GM13977 (cell line): ENCODE measurements at regions not wholly inside any gene's neighbourhood (a gene's known extent, or its start where the extent isn't known, plus 50 kb on each side); places are given as distances from the start of the nearest gene placed in this dataset.

Source experiments
- DNase-seq: peaks from one replicate; pipeline ENCODE4 v3.0.0; 2012; ENCODE audit warnings: low spot score
- in situ Hi-C: fragments of 300-500 bp; cut with MboI; formaldehyde crosslinking; loops from one replicate; pipeline ENCODE4 v1.12.0; 2022; ENCODE audit warnings: low sequenced_read_pairs, low pct_unique_long_range_greater_than_20kb, mixed read lengths, inconsistent platforms; ENCODE audit not compliant: unreplicated experiment
- TF ChIP-seq, protein P1 (sequence below): IDR thresholded peaks from 2 replicates; pipeline ENCODE4 v1.5.1; 2012; ENCODE audit warnings: mild to moderate bottlenecking, control low read depth; ENCODE audit not compliant: insufficient read depth; ENCODE audit errors: extremely low read depth, missing control alignments

DNA sequence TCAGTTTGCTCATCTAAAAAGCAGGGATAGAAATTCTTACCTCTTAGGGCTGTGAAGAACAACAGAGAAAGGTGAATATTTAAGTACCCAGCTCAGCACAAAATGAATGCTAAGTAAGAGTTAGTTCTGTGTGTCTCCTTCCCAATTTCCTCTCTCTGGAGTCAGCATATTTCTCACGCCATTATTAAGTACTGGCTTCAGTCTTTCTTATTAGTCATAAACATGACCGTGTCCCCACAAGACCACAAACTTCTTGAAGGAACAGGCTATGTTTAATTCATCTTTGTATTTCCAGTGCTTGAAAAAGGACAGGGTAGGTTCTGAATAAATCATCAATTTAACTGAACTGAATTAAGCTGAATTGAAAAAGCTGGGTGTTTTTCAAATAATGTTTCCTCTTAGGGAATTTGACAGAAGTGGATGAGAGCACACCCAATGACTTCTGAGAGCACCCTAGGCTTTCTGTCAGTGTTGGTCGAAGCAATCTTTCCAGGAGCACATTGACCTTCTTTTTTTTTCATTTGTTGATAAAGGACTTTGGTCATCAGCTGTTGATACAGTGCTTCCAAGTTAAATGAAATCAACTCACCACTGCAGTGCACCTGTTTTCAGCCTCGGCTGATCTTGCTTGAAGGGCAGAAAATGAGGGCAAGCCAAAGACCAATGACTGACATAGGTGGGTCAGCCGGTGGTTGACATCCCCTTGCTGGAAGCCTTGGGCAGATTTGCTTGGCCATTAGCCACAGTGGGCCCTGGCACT lies 324.6 kb downstream of the MFSD1 start:
- in situ Hi-C loops, result loop anchor here (10.0 kb wide), 1 partner anchor 128 kb away; no protein-coding TSS in a partner anchor
- no peak for DNase-seq
- TF ChIP-seq, protein P1, sequence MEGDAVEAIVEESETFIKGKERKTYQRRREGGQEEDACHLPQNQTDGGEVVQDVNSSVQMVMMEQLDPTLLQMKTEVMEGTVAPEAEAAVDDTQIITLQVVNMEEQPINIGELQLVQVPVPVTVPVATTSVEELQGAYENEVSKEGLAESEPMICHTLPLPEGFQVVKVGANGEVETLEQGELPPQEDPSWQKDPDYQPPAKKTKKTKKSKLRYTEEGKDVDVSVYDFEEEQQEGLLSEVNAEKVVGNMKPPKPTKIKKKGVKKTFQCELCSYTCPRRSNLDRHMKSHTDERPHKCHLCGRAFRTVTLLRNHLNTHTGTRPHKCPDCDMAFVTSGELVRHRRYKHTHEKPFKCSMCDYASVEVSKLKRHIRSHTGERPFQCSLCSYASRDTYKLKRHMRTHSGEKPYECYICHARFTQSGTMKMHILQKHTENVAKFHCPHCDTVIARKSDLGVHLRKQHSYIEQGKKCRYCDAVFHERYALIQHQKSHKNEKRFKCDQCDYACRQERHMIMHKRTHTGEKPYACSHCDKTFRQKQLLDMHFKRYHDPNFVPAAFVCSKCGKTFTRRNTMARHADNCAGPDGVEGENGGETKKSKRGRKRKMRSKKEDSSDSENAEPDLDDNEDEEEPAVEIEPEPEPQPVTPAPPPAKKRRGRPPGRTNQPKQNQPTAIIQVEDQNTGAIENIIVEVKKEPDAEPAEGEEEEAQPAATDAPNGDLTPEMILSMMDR, result no peak

DNA sequence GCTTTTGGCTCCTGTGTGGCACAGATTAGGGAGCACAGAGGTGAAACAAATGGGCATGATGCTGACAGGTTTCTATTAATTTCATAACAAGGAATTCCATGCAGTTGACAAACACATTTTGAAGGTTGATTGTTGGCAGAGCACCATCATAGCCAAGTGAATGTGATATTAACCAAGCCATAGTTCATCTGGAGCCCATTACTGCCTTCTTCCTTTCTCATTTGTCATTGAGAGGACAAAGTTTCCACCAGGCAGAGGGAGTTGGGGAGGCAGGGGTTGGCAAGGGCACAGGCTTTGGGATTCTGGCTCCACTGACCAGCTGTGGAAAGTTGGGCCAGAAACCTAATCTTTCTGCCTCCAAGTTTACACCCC lies 325.2 kb downstream of the MFSD1 start:
- DNase-seq, result no peak

DNA sequence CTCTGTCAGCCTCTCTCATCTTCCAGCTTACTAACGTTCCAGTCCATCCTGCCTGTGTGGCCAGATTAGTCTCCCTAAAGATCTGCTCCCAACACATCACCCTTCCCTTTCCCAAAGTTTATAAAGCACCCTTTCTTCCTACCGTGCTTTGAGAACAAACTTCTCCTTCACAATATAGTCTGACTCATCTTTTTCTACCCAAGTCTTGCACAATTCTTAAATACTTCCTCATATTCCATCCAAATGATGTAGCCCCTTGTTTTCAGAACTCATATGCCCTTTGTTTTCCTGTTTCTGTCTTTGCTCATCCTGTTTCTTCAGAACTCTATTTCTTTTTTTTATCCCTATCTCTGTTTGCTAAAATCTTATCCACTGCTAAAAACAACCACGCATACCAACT lies 326.8 kb downstream of the MFSD1 start:
- DNase-seq, result no peak
- in situ Hi-C loops, result loop anchor here (10.0 kb wide), 1 partner anchor 126 kb away; no protein-coding TSS in a partner anchor
- TF ChIP-seq, protein P1, result no peak

More for the DNA sequence above, 325.2 kb downstream of the MFSD1 start:
- in situ Hi-C loops, result loop anchor here (10.0 kb wide), 1 partner anchor 128 kb away; no protein-coding TSS in a partner anchor
- TF ChIP-seq, protein P1, result no peak

DNA sequence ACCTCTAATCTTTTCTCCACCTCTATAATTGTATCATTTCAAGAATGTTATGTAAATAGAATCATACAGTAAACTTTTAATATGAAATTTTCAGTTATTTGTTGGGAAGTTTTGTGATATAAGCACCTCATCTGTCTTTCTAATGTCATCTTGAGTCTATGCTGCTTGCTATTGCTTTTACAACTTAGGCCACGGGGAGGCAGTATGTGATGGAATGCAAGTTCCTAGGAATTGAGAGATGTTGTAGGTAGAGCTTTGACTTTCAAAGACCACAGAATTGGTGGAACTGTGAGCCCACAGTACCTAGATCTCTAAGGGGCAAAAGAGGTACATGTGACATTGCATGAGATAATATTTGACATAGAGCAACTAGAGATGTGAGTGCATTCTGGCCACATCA lies 328.3 kb downstream of the MFSD1 start:
- DNase-seq, result no peak
- in situ Hi-C loops, result no loop called here

DNA sequence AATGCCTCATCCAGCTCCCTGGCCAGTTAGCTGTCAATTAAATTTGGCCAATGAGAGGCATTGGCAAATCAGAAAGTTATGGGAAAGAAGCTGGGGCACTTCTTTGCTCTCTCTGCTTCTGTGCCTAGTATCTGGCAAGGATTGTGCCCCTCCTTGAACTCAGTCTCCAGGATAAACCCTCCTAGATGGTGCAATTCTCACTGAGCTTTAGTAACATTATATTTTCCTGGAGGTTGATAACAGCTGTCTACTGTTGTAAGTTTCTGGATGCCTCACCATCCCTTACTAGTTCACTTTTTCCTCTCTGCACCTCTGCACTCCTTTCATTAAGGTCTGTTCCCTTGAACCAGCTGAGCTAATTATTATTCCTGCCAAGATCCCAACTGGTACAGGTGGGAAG lies 329.5 kb downstream of the MFSD1 start:
- in situ Hi-C loops, result no loop called here
- TF ChIP-seq, protein P1, result no peak
- DNase-seq, result no peak

More for the DNA sequence above, 328.3 kb downstream of the MFSD1 start:
- TF ChIP-seq, protein P1, result peak; percentile 62

DNA sequence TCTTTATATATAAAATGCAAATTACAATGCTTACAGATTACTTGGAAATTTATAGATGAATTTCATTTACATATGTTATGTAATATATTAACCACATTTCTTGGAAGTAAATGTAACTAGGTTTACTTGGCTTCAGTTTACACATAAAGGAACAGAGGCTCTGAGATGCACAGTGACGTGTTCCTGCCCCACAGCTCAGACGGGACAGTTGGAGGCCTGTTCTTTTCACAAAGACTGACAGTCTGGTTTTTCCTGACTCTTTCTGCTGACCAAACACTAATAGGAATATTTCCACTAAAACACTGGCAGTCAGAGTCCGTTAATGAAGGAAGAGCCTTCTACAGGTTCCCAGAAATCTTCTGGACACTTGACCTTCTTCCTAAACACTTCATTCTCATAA lies 336.1 kb downstream of the MFSD1 start:
- in situ Hi-C loops, result no loop called here
- TF ChIP-seq, protein P1, result no peak
- DNase-seq, result no peak
